Mesenchymal stem cell (in vitro differentiated cells and primary cell): ENCODE measurements at regions not wholly inside any gene's neighbourhood (a gene's known extent, or its start where the extent isn't known, plus 50 kb on each side); places are given as distances from the start of the nearest gene placed in this dataset.

Source experiments
- DNase-seq: peaks from one replicate; pipeline ENCODE4 v3.0.0-alpha.2; 2013
- H2AFZ ChIP-seq: one replicate; pipeline ENCODE4 v1.6.1; 2013; ENCODE audit warnings: low read depth, mild to moderate bottlenecking, control low read depth, inconsistent platforms, low read length, moderate library complexity
- H2AK5ac ChIP-seq: 2 replicates; pipeline ENCODE4 v1.6.1; 2013; ENCODE audit warnings: low read length, moderate library complexity, mild to moderate bottlenecking, inconsistent platforms; ENCODE audit not compliant: severe bottlenecking
- H2BK120ac ChIP-seq: one replicate; pipeline ENCODE4 v1.6.1; 2013; ENCODE audit warnings: low read depth, mild to moderate bottlenecking, inconsistent platforms, low read length, moderate library complexity
- H2BK12ac ChIP-seq, 2 experiments: one replicate each; pipeline ENCODE4 v1.6.1; 2013; ENCODE audit warnings: inconsistent platforms in 2 of 2, low read length in 2 of 2, mild to moderate bottlenecking in 2 of 2, moderate library complexity in 2 of 2, control low read depth in 1 of 2
- H2BK15ac ChIP-seq: one replicate; pipeline ENCODE4 v1.6.1; 2013; ENCODE audit warnings: mild to moderate bottlenecking, low read depth, inconsistent platforms; ENCODE audit not compliant: poor library complexity, severe bottlenecking
- H2BK5ac ChIP-seq: 2 replicates; pipeline ENCODE4 v1.6.1; 2013; ENCODE audit warnings: low read depth, mild to moderate bottlenecking, low read length, control low read depth, inconsistent platforms; ENCODE audit not compliant: poor library complexity, severe bottlenecking
- H3K14ac ChIP-seq, 2 experiments: one replicate each; pipeline ENCODE4 v1.6.1; 2013; ENCODE audit warnings: inconsistent platforms in 2 of 2, low read length in 2 of 2, control low read depth in 1 of 2, mild to moderate bottlenecking in 1 of 2, moderate library complexity in 1 of 2
- H3K18ac ChIP-seq, 2 experiments: one replicate each; pipeline ENCODE4 v1.6.1; 2013; ENCODE audit warnings: inconsistent platforms in 2 of 2, low read length in 2 of 2, control low read depth in 1 of 2, low read depth in 1 of 2, mild to moderate bottlenecking in 1 of 2
- H3K23ac ChIP-seq, 2 experiments: one replicate each; pipeline ENCODE4 v1.6.1; 2013; ENCODE audit warnings: inconsistent platforms in 2 of 2, low read length in 2 of 2, mild to moderate bottlenecking in 2 of 2, moderate library complexity in 2 of 2, control low read depth in 1 of 2
- H3K27ac ChIP-seq: 2 replicates; pipeline ENCODE4 v1.5.1; 2013; ENCODE audit warnings: mild to moderate bottlenecking, moderate library complexity, low read length, control low read depth, inconsistent platforms; ENCODE audit not compliant: poor library complexity, severe bottlenecking
- H3K27me3 ChIP-seq, 2 experiments: 2 replicates each; pipeline versions ENCODE4 v1.6.1 to v1.7.0; 2013; ENCODE audit warnings: low read length in 2 of 2, mild to moderate bottlenecking in 2 of 2, moderate library complexity in 2 of 2, control low read depth in 1 of 2, inconsistent platforms in 1 of 2; ENCODE audit not compliant: control insufficient read depth in 1 of 2, insufficient read depth in 1 of 2
- H3K36me3 ChIP-seq, 2 experiments: 2 replicates each; pipeline versions ENCODE4 v1.6.1 to v1.7.0; 2013; ENCODE audit warnings: low read length in 2 of 2, control low read depth in 1 of 2, inconsistent platforms in 1 of 2, low read depth in 1 of 2, mild to moderate bottlenecking in 1 of 2; ENCODE audit not compliant: insufficient read depth in 2 of 2, control insufficient read depth in 1 of 2
- H3K4ac ChIP-seq, 2 experiments: one replicate each; pipeline ENCODE4 v1.6.1; 2013; ENCODE audit warnings: inconsistent platforms in 2 of 2, low read length in 2 of 2, mild to moderate bottlenecking in 2 of 2, moderate library complexity in 2 of 2, control low read depth in 1 of 2, low read depth in 1 of 2
- H3K4me1 ChIP-seq: 2 replicates; pipeline ENCODE4 v1.6.1; 2013; ENCODE audit warnings: low read depth, low read length, control low read depth; ENCODE audit not compliant: control insufficient read depth, insufficient read depth
- H3K4me2 ChIP-seq: 2 replicates; pipeline ENCODE4 v1.6.1; 2013; ENCODE audit warnings: low read length, mild to moderate bottlenecking, inconsistent platforms; ENCODE audit not compliant: poor library complexity, severe bottlenecking
- H3K4me3 ChIP-seq, 2 experiments: 2 replicates each; pipeline versions ENCODE4 v1.5.1 to v1.7.0; 2013; ENCODE audit warnings: low read length in 2 of 2, mild to moderate bottlenecking in 2 of 2, control low read depth in 1 of 2, low read depth in 1 of 2; ENCODE audit not compliant: insufficient read depth in 1 of 2
- H3K79me1 ChIP-seq: replicated peaks from 2 replicates; pipeline ENCODE4 v1.6.1; 2013; ENCODE audit warnings: mild to moderate bottlenecking, control low read depth, low read length, inconsistent platforms; ENCODE audit not compliant: poor library complexity, severe bottlenecking
- H3K9ac ChIP-seq: 2 replicates; pipeline ENCODE4 v1.7.0; 2013; ENCODE audit warnings: mild to moderate bottlenecking, low read length, moderate library complexity
- H3K9me3 ChIP-seq: 2 replicates; pipeline ENCODE4 v1.7.0; 2013; ENCODE audit warnings: mild to moderate bottlenecking, low read length; ENCODE audit not compliant: control insufficient read depth
- H4K8ac ChIP-seq: one replicate; pipeline ENCODE4 v1.6.1; 2013; ENCODE audit warnings: inconsistent platforms, mild to moderate bottlenecking, low read length, moderate library complexity
- H4K91ac ChIP-seq: one replicate; pipeline ENCODE4 v1.6.1; 2013; ENCODE audit warnings: mild to moderate bottlenecking, low read length, inconsistent platforms
- WGBS: methylation state at CpG from one replicate; pipeline ENCODE4 v1.1.7; 2013; ENCODE audit warnings: mixed read lengths; 5-methylcytosine and 5-hydroxymethylcytosine counted together

DNA sequence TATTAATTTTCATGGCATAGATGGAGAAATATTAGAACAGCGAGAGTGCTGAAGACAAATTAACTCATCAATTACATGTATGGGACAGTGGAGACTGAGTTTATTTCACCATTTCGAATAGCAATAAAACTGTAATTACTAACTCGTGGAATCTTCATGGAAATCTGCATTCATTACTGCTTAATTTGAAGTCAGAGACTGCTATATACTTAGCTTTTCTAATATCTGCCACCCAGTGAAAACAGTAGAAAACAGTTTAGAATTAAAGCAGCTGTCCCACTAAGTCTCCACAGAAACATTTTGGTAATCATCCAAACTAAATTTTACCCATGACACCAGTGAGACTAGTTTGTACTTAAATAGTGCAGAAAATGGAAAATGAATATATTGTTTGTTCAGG, 56.8 kb downstream of the IZUMO3 start:
- Histone ChIP-seq H3K27me3 (no peaks in the 10 kb centered on the region), H2BK12ac (no peak overlapping the region), H3K27ac (no peak overlapping the region), H3K4me3 (no peak overlapping the region), H2AK5ac (no peak overlapping the region), H3K9me3 (peaks cover 3% of the 10 kb centered on the region), H3K79me1 (no peaks in the 10 kb centered on the region), H4K91ac (no peak overlapping the region), H2BK15ac (no peak overlapping the region), H3K4me2 (no peak overlapping the region), H4K8ac (no peak overlapping the region), H3K14ac (no peak overlapping the region), H3K18ac (no peak overlapping the region), H3K23ac (no peak overlapping the region), H2BK5ac (no peak overlapping the region), H3K4me1 (no peaks in the 10 kb centered on the region), H2AFZ (no peak overlapping the region), H3K4ac (no peak overlapping the region), H3K9ac (no peak overlapping the region), H2BK120ac (no peak overlapping the region), H3K36me3 (no peaks in the 10 kb centered on the region)
- WGBS: 62% methylated on average over 1 of the region's 3 CpGs
- no peak for DNase-seq

DNA sequence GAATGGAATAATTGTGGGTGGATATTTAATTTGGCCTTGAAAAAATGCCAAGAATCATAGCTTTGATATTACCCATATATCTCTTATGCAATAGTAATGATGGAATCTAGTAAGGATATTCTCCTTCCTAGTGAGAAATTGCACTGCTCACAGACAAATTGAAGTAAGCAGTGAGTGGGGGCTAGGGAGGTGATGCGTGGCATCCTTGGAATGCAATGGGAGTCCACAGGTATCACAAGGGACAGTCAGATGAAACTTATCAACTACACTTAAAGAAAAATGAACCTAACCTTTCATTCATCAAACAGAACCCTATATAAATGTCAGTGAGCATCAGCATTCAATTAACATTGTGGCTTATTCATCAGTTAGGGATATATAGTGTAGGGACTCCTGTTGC, 57.8 kb downstream of the IZUMO3 start:
- H3K9me3 ChIP-seq: no peaks in the 10 kb centered on the region
- 80% methylated on average over 1 of the region's 1 CpG for WGBS
- H3K9ac ChIP-seq: no peak overlapping the region
- no peaks in the 10 kb centered on the region for H3K79me1 ChIP-seq
- no peak overlapping the region for H3K4ac ChIP-seq
- no peaks in the 10 kb centered on the region for H3K27me3 ChIP-seq
- H3K4me1 ChIP-seq: no peaks in the 10 kb centered on the region
- no peak overlapping the region for H3K27ac ChIP-seq
- H3K23ac ChIP-seq: no peak overlapping the region
- no peak overlapping the region for H3K18ac ChIP-seq
- H2BK15ac ChIP-seq: no peak overlapping the region
- no peak for DNase-seq
- H2BK120ac ChIP-seq: no peak overlapping the region
- no peak overlapping the region for H3K4me2 ChIP-seq
- H3K4me3 ChIP-seq: no peak overlapping the region
- H2AFZ ChIP-seq: no peak overlapping the region
- H2AK5ac ChIP-seq: no peak overlapping the region
- H3K36me3 ChIP-seq: no peaks in the 10 kb centered on the region
- no peak overlapping the region for H2BK5ac ChIP-seq
- no peak overlapping the region for H2BK12ac ChIP-seq
- H4K91ac ChIP-seq: no peak overlapping the region
- no peak overlapping the region for H4K8ac ChIP-seq
- no peak overlapping the region for H3K14ac ChIP-seq

DNA sequence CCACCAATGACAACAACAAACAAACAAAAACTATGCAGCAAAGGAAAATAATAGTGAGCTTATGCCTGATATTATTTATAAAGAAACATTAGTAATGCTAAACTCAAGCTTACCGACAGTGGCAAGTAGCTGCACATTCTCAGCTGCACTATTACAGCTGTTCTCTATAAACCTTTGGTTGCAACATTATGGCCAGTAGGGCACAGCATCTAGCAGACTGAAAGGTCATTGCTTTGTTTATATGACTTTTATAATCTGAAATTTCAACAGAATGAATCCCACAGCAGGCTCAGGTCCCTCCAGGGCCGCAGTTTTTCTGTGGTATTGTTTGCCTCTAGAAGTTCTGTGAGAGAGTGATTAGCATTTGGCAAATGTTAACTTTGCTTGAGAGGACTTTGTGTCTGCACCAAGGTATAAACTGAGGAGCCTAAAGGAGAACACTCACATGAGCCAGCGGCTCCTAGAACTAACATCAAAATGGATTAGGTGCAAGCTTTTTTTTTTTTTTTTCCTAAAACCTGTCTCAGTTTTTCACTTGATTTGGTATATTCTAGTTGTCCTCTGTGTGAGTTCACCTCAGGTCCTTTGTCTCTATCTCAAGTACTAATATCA, 58.3 kb downstream of the IZUMO3 start:
- H3K4ac ChIP-seq: no peak overlapping the region
- no peak overlapping the region for H3K9ac ChIP-seq
- H3K4me2 ChIP-seq: no peak overlapping the region
- H3K23ac ChIP-seq: no peak overlapping the region
- no peak overlapping the region for H3K27ac ChIP-seq
- H4K91ac ChIP-seq: no peak overlapping the region
- H2BK120ac ChIP-seq: no peak overlapping the region
- no peak overlapping the region for H3K18ac ChIP-seq
- H3K14ac ChIP-seq: no peak overlapping the region
- H3K9me3 ChIP-seq: no peaks in the 10 kb centered on the region
- 31% methylated on average over 1 of the region's 3 CpGs for WGBS
- no peak overlapping the region for H2AFZ ChIP-seq
- H3K4me1 ChIP-seq: no peaks in the 10 kb centered on the region
- H3K36me3 ChIP-seq: no peaks in the 10 kb centered on the region
- H2AK5ac ChIP-seq: no peak overlapping the region
- no peak overlapping the region for H4K8ac ChIP-seq
- no peak overlapping the region for H2BK15ac ChIP-seq
- no peak overlapping the region for H3K4me3 ChIP-seq
- no peak overlapping the region for H2BK5ac ChIP-seq
- H3K27me3 ChIP-seq: no peaks in the 10 kb centered on the region
- no peak overlapping the region for H2BK12ac ChIP-seq
- DNase-seq: peak; percentile 43
- H3K79me1 ChIP-seq: no peaks in the 10 kb centered on the region

DNA sequence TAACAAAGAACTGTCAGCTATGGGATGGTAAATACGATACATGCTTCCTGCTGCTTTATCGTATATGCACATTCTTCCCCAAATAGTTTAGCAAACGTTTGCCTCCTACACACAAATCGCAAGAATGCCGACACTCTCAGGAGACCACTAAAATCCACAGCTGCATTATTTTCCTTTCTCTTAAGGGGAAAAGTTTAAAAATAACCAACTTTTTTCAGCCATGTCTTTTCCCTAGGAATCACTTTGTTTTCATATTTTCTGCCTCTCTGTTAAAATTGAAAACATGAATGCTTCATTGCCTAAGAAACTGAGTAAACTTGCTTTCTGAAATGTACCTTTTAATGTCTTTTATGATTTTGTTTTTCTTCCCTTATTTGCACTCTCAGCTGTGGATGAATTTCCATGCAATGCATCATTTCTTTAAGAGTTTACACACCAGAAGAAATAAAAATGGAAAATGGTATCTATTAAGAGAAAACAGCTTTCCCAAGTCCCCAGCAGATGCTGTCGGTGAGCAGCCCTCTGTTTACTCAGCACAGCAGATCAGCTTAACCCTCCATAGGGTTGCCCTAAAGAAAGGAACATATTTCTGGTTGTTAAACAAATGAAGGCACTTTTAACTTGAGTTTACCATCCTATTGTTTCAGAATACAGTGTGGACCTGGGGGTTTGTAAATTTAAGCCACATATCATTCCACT, 66.2 kb downstream of the IZUMO3 start:
- no peak overlapping the region for H3K4me2 ChIP-seq
- no peak overlapping the region for H3K23ac ChIP-seq
- H2AFZ ChIP-seq: no peak overlapping the region
- H3K4me3 ChIP-seq: peak overlapping the region in 1 of 2 experiments; percentile 30
- no peak overlapping the region for H3K14ac ChIP-seq
- H4K8ac ChIP-seq: no peak overlapping the region
- no peak overlapping the region for H2BK12ac ChIP-seq
- no peaks in the 10 kb centered on the region for H3K9me3 ChIP-seq
- no peaks in the 10 kb centered on the region for H3K27me3 ChIP-seq
- H3K79me1 ChIP-seq: no peaks in the 10 kb centered on the region
- H3K18ac ChIP-seq: no peak overlapping the region
- no peak for DNase-seq
- H3K9ac ChIP-seq: peak overlapping the region; percentile 16
- H3K4me1 ChIP-seq: no peaks in the 10 kb centered on the region
- no peak overlapping the region for H3K4ac ChIP-seq
- no peak overlapping the region for H2BK15ac ChIP-seq
- H3K36me3 ChIP-seq: no peaks in the 10 kb centered on the region
- H2BK5ac ChIP-seq: no peak overlapping the region
- H2BK120ac ChIP-seq: no peak overlapping the region
- no peak overlapping the region for H2AK5ac ChIP-seq
- 43% methylated on average over 6 of the region's 6 CpGs for WGBS
- no peak overlapping the region for H3K27ac ChIP-seq
- no peak overlapping the region for H4K91ac ChIP-seq
